ENCODE measurements at regions not wholly inside any gene's neighbourhood (a gene's known extent, or its start where the extent isn't known, plus 50 kb on each side); places are given as distances from the start of the nearest gene placed in this dataset.

DNA sequence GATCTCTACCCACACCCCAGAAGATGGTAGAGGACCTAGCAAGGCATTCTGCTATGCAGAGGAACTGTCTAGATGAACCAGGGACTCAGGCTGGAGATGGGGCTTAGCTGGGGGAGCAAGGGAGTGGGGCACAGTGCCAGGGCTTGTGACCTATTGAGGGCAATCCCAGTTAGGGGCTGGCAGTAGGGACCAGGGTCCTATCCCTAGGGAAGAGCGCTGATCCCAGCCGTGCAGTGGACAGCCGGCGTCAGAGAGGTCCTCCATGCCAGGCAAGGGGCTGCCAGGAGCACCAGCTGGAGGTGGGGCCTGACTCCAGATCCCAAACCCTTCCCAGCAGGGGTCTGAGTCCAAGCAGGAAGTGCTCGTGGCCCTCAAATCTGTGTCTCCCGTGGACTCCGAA is 52.7 kb upstream of the NEURL1B start:
- DNase-seq (ENCODE audit: low read depth): no peak

GRCh38 chr5:172587061-172587405 is 54.0 kb upstream of the NEURL1B start:
- no peak for DNase-seq (ENCODE audit: low read depth)

- DNase-seq (ENCODE audit: low read depth): no peak
Observed at GRCh38 chr5:172586125-172587060, 54.7 kb upstream of the NEURL1B start.

DNA sequence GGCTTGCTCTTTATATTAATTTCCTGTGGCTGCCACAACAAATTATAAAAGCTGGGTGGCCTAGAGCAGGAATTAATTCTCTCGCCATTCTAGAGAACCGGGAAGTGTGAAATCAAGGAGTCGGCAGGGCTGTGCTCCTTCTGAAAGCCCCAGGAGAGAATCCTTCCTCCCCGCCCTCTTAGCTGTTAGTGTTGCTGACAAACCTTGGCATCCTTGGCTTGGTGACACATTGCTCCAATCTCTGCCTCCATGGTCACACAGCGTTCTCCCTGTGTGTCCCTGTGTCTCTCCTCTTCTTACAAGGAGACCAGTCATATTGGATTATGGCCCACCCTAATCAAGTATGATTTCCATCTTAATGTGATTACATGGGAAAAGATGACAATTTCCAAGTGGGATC is 55.9 kb upstream of the NEURL1B start:
- no peak for DNase-seq (ENCODE audit: low read depth)

DNA sequence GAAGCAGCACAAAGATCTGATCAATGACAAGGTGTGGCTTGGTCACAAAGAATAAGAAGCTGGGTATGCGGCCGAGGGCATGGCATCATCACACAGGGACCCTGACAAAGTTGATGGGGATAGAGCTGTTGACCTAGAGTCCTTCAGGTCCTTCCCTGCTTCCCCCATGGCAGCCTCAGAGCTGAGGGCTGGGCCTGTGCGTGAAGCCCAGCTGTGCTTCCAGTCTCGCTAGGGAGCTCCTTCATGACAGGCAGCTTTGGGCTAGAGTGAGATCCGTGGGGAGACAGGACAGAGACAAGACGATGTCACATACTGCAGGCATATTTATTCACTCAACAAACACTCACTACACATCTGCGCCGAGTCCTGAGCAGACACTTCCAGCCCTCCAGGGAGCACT is 56.4 kb upstream of the NEURL1B start:
- no peak for DNase-seq (ENCODE audit: low read depth)

DNA sequence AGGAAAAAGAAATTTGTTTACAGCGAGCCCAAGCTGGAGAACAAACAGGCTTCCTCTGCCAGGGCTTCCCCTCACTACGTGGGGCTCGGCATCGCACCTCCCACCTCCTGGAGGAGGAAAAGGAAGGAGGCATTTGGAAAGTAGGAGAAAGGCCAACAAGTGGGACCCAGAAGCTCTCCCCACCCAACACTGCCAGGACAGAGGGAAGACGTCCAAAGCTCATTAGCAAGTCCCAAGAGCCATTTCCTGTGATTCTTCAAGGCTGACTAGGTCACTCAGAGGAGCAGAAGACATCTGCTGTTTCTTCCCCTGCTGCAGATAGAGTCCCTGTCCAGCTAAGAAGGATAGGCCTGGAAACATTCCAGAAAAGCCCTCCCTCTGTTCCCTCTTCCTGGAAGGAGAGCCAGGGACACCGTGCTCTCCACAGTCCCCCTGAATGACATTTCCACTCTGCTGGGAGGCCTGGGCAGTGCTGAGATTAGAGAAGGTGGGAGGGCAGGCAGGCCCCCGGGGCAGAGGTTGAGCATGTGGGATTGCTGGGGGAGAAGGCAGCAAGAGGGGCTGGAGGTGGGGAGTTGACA is 57.0 kb upstream of the NEURL1B start:
- no peak for DNase-seq (ENCODE audit: low read depth)

- no peak for DNase-seq (ENCODE audit: low read depth)
Observed at GRCh38 chr5:172582940-172583339, 58.1 kb upstream of the NEURL1B start.

- no peak for DNase-seq (ENCODE audit: low read depth)
Observed at GRCh38 chr5:172581315-172581714, 59.7 kb upstream of the NEURL1B start.

GRCh38 chr5:172579403-172579990 is 61.6 kb upstream of the NEURL1B start:
- no peak for DNase-seq (ENCODE audit: low read depth)

- DNase-seq (ENCODE audit: low read depth): no peak
Observed at GRCh38 chr5:172577267-172577909, 63.7 kb upstream of the NEURL1B start.

DNA sequence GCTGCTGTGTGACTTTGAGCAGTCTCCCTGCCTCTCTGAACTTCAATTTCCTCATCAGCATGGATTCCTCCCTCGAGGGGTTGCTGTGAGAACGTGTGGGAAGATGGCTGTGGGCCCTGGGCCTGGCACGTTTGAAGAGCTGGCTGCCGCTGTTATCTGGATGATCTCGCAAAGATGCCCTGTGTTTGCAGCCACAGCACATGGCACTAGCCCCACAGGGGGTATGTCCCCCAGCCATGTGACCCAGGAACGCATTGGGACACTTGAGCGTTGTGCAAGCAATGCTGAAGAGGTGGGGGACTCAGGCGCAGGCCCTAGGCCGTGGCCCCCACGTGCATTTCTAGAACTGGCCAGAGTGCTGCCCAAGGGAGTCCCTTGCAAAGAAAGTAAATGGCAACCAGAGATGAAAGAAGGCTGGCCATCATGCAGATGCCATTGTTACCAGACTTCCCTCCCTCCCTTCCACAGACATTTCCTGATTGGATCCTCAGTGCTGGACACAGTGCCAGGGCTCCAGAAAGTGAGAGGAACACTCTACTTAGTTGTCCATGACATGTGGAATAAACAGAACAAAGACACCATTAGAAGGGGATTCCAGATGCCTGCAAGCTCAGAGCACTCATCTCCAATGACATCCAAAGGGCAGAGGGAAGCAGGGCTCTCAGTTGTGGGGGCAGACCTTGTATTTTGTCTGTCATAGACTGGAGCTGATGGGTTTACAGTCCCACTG is 65.1 kb upstream of the NEURL1B start:
- no peak for DNase-seq (ENCODE audit: low read depth)

DNA sequence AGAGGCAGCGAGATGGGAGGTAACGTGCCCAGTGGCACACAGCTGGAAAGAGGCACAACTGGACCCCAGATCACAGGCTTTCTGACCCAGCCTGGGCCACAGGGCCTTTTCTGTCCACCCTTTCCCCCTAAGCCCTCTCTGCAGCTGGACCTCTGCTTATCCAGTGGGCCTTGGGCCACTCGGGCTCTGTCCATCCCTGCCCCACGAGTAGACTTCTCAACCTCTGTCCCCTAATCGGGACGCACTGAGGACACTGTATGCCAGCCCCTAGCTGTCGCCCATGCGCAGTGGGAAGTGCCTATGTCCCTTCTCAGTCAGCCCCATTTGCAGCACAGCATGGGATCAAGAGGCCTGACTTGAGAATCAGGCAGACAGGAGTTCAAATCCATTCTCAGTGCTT is 65.6 kb upstream of the NEURL1B start:
- DNase-seq (ENCODE audit: low read depth): no peak

DNA sequence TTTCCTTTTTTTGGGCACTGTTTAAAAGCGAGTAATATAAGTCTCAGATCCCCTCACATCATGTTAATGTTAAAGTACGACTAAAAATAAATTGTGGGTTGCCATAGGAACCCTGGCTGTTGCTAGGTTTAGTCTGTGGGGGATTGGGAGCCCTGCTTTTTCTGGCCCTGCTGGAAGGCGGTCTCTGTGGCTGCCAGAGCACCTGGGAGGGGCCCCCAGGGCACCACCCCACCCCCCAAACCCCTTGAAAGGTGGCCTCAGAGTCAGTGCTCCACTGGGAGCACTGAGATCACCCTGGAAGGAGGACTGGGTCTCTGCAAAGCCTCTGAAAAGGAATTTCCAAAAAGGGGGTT is 66.2 kb upstream of the NEURL1B start:
- no peak for DNase-seq (ENCODE audit: low read depth)

DNA sequence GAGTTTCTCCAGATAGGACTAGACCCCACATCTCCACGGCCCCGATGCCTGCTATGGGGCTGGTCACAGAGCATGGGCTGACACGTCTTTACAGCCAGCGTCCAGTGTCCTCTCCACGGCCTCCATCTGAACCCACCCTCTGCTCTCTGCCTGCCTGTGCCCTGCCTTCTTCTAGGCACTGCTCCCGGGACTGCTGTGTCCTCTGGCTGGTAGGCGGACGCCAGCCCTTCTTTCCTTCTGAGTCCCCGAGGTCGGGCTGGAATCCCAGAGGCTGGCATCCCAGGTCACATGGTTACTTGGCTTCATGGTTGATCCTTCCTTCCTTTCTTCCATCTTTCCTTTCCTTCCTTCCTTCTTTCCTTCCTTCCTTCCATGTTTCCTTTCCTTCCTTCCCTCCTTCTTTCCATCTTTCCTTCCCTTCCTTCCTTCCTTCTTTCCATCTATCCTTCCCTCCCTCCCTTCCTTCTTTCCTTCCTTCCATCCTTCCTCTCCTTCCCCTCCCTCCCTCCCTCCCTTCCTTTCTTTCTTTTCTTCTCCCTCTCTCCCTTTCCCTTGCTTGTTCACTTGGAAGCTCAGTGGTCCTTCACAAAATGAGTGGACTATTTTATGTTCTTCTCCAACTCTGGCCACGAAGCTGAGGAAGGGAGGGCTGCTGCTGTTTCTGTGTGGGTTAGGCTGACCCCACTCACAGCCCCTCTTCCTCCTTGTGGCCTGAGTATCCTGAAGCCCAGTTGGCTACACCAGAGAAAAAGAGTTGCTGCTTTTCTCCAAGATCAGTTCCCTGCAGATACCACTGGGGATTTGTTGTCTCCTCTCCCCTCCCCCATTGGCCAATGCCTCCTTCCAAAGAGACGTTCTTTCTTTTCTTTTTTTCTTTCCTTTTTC is 66.8 kb upstream of the NEURL1B start:
- DNase-seq (ENCODE audit: low read depth): no peak

- DNase-seq (ENCODE audit: low read depth): no peak
Observed at GRCh38 chr5:172573120-172573882, 67.8 kb upstream of the NEURL1B start.

GRCh38 chr5:172572440-172572839 is 68.6 kb upstream of the NEURL1B start:
- DNase-seq (ENCODE audit: low read depth): no peak

GRCh38 chr5:172571892-172572291 is 69.2 kb upstream of the NEURL1B start:
- DNase-seq (ENCODE audit: low read depth): no peak

- DNase-seq (ENCODE audit: low read depth): no peak
Observed at GRCh38 chr5:172571413-172571812, 69.7 kb upstream of the NEURL1B start.

DNA sequence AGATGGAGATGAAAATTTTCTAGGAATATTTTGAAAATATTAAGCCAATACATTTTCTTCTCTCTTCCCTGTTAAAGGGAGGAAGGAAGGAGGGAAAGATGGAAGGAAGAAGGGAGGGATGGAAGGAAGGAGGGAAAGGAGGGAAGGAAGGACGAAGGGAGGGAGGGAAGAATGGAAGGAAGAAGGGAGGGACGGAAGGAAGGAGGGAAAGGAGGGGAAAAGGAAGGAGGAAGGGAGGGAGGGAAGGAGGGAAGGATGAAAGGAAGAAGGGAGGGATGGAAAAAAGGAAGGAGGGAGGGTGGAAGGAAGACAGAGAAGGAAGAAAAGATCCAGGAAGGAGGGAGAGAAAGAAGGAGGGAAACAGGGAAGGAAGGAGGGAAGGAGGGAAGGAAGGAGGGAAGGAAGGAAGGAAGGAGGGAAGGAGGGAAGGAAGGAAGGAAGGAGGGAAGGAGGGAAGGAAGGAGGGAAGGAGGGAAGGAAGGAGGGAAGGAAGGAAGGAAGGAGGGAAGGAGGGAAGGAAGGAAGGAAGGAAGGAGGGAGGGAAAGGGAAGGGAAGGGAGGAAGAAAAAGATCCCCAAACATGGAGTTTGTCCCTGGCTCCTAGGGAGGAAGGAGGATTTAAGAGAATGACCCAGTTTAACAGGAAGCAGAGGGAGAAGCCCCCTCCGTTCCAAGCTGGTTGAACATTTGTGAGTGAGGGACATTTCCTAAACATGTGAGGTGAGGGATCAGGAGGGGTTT is 70.3 kb upstream of the NEURL1B start:
- no peak for DNase-seq (ENCODE audit: low read depth)

Measured in GM04504 (cell line).